DOHH2 (cell line): ENCODE measurements at regions not wholly inside any gene's neighbourhood (a gene's known extent, or its start where the extent isn't known, plus 50 kb on each side); places are given as distances from the start of the nearest gene placed in this dataset.

Experiments
- H3F3A ChIP-seq: fragments of 200-600 bp; sonication (generic), shearing (Covaris generic); 2 replicates; pipeline ENCODE4 v1.6.0; 2016; ENCODE audit warnings: antibody characterized with exemption, mild to moderate bottlenecking; ENCODE audit not compliant: control insufficient read depth, insufficient read depth
- H3K27ac ChIP-seq: fragments of 200-600 bp; sonication (generic); 2 replicates; pipeline ENCODE4 v1.5.1; 2014; ENCODE audit warnings: low read depth, mild to moderate bottlenecking, low read length, moderate library complexity
- H3K27me3 ChIP-seq: fragments of 200-600 bp; sonication (generic); 2 replicates; pipeline ENCODE4 v1.6.1; 2014; ENCODE audit warnings: mild to moderate bottlenecking, low read length, mixed read lengths; ENCODE audit not compliant: control insufficient read depth
- H3K36me3 ChIP-seq: fragments of 200-600 bp; sonication (generic); 2 replicates; pipeline ENCODE4 v1.6.1; 2014; ENCODE audit warnings: mild to moderate bottlenecking, low read length, moderate library complexity, mixed read lengths; ENCODE audit not compliant: control insufficient read depth
- H3K4me1 ChIP-seq: fragments of 200-600 bp; sonication (generic); 2 replicates; pipeline ENCODE4 v1.6.1; 2014; ENCODE audit warnings: mild to moderate bottlenecking, low read length, mixed read lengths; ENCODE audit not compliant: control insufficient read depth
- H3K4me2 ChIP-seq: fragments of 200-600 bp; sonication (generic); 2 replicates; pipeline ENCODE4 v1.6.0; 2014; ENCODE audit warnings: mild to moderate bottlenecking, low read length, moderate library complexity
- H3K4me3 ChIP-seq: fragments of 200-600 bp; sonication (generic); 2 replicates; pipeline ENCODE4 v1.5.1; 2014; ENCODE audit warnings: mild to moderate bottlenecking, low read length, mixed read lengths
- H3K79me2 ChIP-seq: fragments of 200-600 bp; sonication (generic); 2 replicates; pipeline ENCODE4 v1.6.1; 2014; ENCODE audit warnings: mild to moderate bottlenecking, low read length, mixed read lengths; ENCODE audit not compliant: control insufficient read depth
- H3K9me2 ChIP-seq: fragments of 200-600 bp; sonication (generic); replicated peaks from 2 replicates; pipeline ENCODE4 v1.6.1; 2014; ENCODE audit warnings: mild to moderate bottlenecking, low read length, mixed read lengths; ENCODE audit not compliant: control insufficient read depth
- H3K9me3 ChIP-seq: fragments of 200-600 bp; sonication (generic); 2 replicates; pipeline ENCODE4 v1.6.1; 2014; ENCODE audit warnings: antibody characterized with exemption, low read length, mixed read lengths; ENCODE audit not compliant: control insufficient read depth, insufficient read depth
- H4K20me1 ChIP-seq: fragments of 200-600 bp; sonication (generic); 2 replicates; pipeline ENCODE4 v1.6.0; 2014; ENCODE audit warnings: low read depth, mild to moderate bottlenecking, antibody characterized with exemption, low read length, moderate library complexity; ENCODE audit not compliant: control insufficient read depth, insufficient read depth
- EZH2phosphoT487 ChIP-seq: fragments of 200-600 bp; sonication (generic); IDR thresholded peaks from 2 replicates; pipeline ENCODE4 v1.6.1; 2017; ENCODE audit warnings: borderline replicate concordance, mild to moderate bottlenecking, antibody characterized with exemption, low read length, moderate library complexity, mixed read lengths
- TF ChIP-seq, protein P1 (sequence below): fragments of 200-600 bp; sonication (generic); IDR thresholded peaks from one replicate; pipeline ENCODE4 v1.5.1; 2014; ENCODE audit warnings: antibody characterized with exemption, mild to moderate bottlenecking, low read depth, low read length; ENCODE audit not compliant: poor library complexity, severe bottlenecking

GRCh38 chr2:145721681-145722080 is 1201.8 kb upstream of the ZEB2 start:
- TF ChIP-seq EZH2phosphoT487, result no peak
- TF ChIP-seq, protein P1, sequence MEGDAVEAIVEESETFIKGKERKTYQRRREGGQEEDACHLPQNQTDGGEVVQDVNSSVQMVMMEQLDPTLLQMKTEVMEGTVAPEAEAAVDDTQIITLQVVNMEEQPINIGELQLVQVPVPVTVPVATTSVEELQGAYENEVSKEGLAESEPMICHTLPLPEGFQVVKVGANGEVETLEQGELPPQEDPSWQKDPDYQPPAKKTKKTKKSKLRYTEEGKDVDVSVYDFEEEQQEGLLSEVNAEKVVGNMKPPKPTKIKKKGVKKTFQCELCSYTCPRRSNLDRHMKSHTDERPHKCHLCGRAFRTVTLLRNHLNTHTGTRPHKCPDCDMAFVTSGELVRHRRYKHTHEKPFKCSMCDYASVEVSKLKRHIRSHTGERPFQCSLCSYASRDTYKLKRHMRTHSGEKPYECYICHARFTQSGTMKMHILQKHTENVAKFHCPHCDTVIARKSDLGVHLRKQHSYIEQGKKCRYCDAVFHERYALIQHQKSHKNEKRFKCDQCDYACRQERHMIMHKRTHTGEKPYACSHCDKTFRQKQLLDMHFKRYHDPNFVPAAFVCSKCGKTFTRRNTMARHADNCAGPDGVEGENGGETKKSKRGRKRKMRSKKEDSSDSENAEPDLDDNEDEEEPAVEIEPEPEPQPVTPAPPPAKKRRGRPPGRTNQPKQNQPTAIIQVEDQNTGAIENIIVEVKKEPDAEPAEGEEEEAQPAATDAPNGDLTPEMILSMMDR, result no peak
- no peaks in the 10 kb centered on the region for H3K9me2 ChIP-seq
- H3K4me3 ChIP-seq, result no peak overlapping the region
- H3K27ac ChIP-seq, result no peak overlapping the region
- H3K4me2 ChIP-seq, result no peak overlapping the region
- no peaks in the 10 kb centered on the region for H4K20me1 ChIP-seq
- H3K27me3 ChIP-seq, result no peaks in the 10 kb centered on the region
- no peaks in the 10 kb centered on the region for H3K36me3 ChIP-seq
- no peaks in the 10 kb centered on the region for H3K79me2 ChIP-seq
- H3F3A ChIP-seq, result no peaks in the 10 kb centered on the region
- H3K4me1 ChIP-seq, result no peaks in the 10 kb centered on the region
- H3K9me3 ChIP-seq, result no peaks in the 10 kb centered on the region

GRCh38 chr2:145715601-145716000 is 1195.7 kb upstream of the ZEB2 start:
- Histone ChIP-seq H3K9me2 (no peaks in the 10 kb centered on the region), H3K9me3 (peaks cover 5% of the 10 kb centered on the region), H3K4me2 (no peak overlapping the region), H3K79me2 (no peaks in the 10 kb centered on the region), H3K36me3 (no peaks in the 10 kb centered on the region), H3K27me3 (no peaks in the 10 kb centered on the region), H3F3A (no peaks in the 10 kb centered on the region), H4K20me1 (no peaks in the 10 kb centered on the region), H3K4me3 (no peak overlapping the region), H3K4me1 (no peaks in the 10 kb centered on the region), H3K27ac (no peak overlapping the region)
- TF ChIP-seq, protein P1, result no peak
- no peak for TF ChIP-seq EZH2phosphoT487

DNA sequence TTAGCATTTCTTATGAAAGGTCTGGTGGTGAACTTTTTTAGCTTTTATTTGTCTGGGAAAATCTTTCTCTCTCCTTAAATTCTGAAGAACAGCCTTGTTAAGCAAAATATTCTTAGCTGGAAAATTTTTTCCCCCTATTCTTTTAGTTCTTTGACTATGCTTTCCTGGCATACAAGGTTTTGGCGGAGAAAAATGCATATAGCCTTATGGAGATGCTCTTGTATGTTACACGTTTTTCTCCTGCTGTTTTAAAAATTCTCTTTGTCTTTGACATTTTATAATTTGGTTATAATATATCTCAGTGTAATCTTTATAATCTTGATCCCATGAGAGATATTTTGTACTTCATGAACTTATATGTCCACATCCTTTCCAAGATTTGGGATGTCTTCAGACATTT is 1190.4 kb upstream of the ZEB2 start:
- H3K36me3 ChIP-seq, result no peaks in the 10 kb centered on the region
- TF ChIP-seq, protein P1, result no peak
- no peak for TF ChIP-seq EZH2phosphoT487
- peaks cover 7% of the 10 kb centered on the region for H3K9me3 ChIP-seq
- no peaks in the 10 kb centered on the region for H3F3A ChIP-seq
- H3K4me1 ChIP-seq, result no peaks in the 10 kb centered on the region
- H3K27ac ChIP-seq, result no peak overlapping the region
- H3K4me2 ChIP-seq, result no peak overlapping the region
- H4K20me1 ChIP-seq, result no peaks in the 10 kb centered on the region
- H3K4me3 ChIP-seq, result no peak overlapping the region
- H3K27me3 ChIP-seq, result no peaks in the 10 kb centered on the region
- H3K79me2 ChIP-seq, result no peaks in the 10 kb centered on the region
- H3K9me2 ChIP-seq, result no peaks in the 10 kb centered on the region

DNA sequence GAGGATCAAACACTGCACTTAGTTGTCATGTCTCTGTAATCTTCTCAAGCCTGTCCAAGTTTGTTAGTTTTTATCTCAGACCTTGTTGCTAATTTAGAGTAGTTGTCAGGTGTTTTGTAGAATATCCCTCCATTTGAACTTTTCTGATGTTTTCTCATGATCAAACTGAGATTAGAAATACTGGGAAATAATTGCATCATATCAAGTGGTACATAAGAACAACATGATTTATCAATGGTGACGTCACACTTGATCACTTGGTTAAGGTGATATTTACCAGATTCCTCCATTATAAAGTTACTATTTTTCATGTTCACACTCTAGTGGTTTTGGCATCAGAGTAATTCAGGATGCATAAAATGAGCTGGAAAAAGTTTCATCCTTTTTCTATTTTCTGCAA is 1182.4 kb upstream of the ZEB2 start:
- H3K27me3 ChIP-seq, result no peaks in the 10 kb centered on the region
- H3K79me2 ChIP-seq, result no peaks in the 10 kb centered on the region
- no peak overlapping the region for H3K4me3 ChIP-seq
- H3K4me2 ChIP-seq, result no peak overlapping the region
- H3K27ac ChIP-seq, result no peak overlapping the region
- H3K36me3 ChIP-seq, result no peaks in the 10 kb centered on the region
- H3F3A ChIP-seq, result no peaks in the 10 kb centered on the region
- no peaks in the 10 kb centered on the region for H3K9me2 ChIP-seq
- no peaks in the 10 kb centered on the region for H3K4me1 ChIP-seq
- peaks cover 2% of the 10 kb centered on the region; the same call in 1 of the 2 replicates for H3K9me3 ChIP-seq
- H4K20me1 ChIP-seq, result no peaks in the 10 kb centered on the region
- TF ChIP-seq, protein P1, result no peak
- no peak for TF ChIP-seq EZH2phosphoT487
